Ishikawa (cell line): ENCODE measurements at regions not wholly inside any gene's neighbourhood (a gene's known extent, or its start where the extent isn't known, plus 50 kb on each side); places are given as distances from the start of the nearest gene placed in this dataset.

Experiments used
- CEBPB ChIP-seq: IDR thresholded peaks from 2 replicates; pipeline ENCODE4 v1.6.1; 2012
- CREB1 ChIP-seq: IDR thresholded peaks from 2 replicates; pipeline ENCODE4 v1.6.1; 2012; ENCODE audit warnings: low read depth
- EP300 ChIP-seq: IDR thresholded peaks from 2 replicates; pipeline ENCODE4 v1.6.1; 2012; ENCODE audit warnings: borderline replicate concordance
- TAF1 ChIP-seq: IDR thresholded peaks from 2 replicates; pipeline ENCODE4 v1.6.1; 2012; ENCODE audit warnings: low read depth, mild to moderate bottlenecking
- TCF12 ChIP-seq: IDR thresholded peaks from 2 replicates; pipeline ENCODE4 v1.6.1; 2012; ENCODE audit warnings: low read depth
- TF ChIP-seq, protein P1 (sequence below): IDR thresholded peaks from 2 replicates; pipeline ENCODE4 v1.6.1; 2012; ENCODE audit warnings: low read depth, mild to moderate bottlenecking

DNA sequence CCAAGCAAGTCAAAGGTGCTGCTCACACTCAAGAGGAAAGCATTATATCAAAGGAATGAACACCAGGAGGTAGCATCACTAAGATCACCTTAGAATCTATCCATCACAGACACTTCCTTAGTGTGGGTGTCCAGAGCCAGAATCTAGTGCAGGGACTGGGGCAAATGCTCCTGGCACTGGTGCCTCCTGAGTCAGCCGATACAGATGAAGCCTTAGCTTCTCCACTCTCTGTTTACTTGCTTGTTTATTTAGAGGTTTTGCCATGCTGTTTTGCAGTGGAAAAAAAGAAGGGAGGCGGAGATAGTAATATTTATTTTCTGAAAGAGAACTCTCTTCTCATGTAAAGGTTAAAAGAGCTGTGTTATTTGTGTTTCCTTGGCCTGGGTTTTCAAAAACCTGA, 303.1 kb downstream of the WDR11 start:
- TF ChIP-seq CREB1 (no peak), TAF1 (no peak), CEBPB (no peak), EP300 (no peak), TCF12 (no peak)
- TF ChIP-seq, protein P1, sequence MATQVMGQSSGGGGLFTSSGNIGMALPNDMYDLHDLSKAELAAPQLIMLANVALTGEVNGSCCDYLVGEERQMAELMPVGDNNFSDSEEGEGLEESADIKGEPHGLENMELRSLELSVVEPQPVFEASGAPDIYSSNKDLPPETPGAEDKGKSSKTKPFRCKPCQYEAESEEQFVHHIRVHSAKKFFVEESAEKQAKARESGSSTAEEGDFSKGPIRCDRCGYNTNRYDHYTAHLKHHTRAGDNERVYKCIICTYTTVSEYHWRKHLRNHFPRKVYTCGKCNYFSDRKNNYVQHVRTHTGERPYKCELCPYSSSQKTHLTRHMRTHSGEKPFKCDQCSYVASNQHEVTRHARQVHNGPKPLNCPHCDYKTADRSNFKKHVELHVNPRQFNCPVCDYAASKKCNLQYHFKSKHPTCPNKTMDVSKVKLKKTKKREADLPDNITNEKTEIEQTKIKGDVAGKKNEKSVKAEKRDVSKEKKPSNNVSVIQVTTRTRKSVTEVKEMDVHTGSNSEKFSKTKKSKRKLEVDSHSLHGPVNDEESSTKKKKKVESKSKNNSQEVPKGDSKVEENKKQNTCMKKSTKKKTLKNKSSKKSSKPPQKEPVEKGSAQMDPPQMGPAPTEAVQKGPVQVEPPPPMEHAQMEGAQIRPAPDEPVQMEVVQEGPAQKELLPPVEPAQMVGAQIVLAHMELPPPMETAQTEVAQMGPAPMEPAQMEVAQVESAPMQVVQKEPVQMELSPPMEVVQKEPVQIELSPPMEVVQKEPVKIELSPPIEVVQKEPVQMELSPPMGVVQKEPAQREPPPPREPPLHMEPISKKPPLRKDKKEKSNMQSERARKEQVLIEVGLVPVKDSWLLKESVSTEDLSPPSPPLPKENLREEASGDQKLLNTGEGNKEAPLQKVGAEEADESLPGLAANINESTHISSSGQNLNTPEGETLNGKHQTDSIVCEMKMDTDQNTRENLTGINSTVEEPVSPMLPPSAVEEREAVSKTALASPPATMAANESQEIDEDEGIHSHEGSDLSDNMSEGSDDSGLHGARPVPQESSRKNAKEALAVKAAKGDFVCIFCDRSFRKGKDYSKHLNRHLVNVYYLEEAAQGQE = no peak
